ENCODE measurements at regions not wholly inside any gene's neighbourhood (a gene's known extent, or its start where the extent isn't known, plus 50 kb on each side); places are given as distances from the start of the nearest gene placed in this dataset.

DNA sequence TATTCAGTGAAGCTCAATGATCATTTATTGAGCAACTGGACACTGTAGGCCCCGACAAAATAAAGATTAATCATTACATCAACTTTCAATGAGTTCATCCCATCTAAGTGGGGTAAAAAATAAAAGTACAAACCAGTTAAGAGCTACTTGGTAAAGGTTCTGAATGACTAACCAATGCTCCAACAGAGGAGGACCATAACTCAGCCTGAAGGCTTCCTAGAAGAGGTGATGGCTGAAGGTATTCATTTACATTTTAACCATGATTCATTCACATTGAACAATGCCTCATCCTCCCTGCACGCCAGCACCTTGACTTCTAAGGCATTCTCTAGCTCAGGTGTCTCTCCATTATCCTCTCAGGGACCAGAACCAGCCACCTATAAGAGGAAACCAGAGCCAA, 201.4 kb downstream of the ZNF462 start:
- Histone ChIP-seq H3K27ac (ENCODE audit: insufficient read depth, low read length) (no peak overlapping the region), H2AFZ (ENCODE audit: low read length) (no peak overlapping the region), H3K4me1 (ENCODE audit: control insufficient read depth, extremely low read depth, insufficient read depth, low read length) (no peaks in the 10 kb centered on the region), H3K27me3 (ENCODE audit: control insufficient read depth, insufficient read depth, low read length) (no peaks in the 10 kb centered on the region), H3K4me3 (replicated peaks in 1 of 4; ENCODE audit: control extremely low read depth in 1 of 4, insufficient read depth in 1 of 4, low read depth in 3 of 4, low read length in 4 of 4) (no peak overlapping the region), H3K9me3 (ENCODE audit: control insufficient read depth, insufficient read depth, low read depth, low read length) (no peaks in the 10 kb centered on the region), H3K9ac (ENCODE audit: insufficient read depth, low read length) (no peak overlapping the region), H3K4me2 (ENCODE audit: extremely low read depth, insufficient read depth, low read length) (no peak overlapping the region), H4K20me1 (ENCODE audit: control insufficient read depth, extremely low read depth, insufficient read depth, low read length) (no peaks in the 10 kb centered on the region), H3K79me2 (ENCODE audit: control insufficient read depth, insufficient read depth, low read length) (no peaks in the 10 kb centered on the region), H3K36me3 (ENCODE audit: control insufficient read depth, insufficient read depth, low read length) (no peaks in the 10 kb centered on the region)
- TF ChIP-seq EZH2 (IDR thresholded peaks at IDR 0.05; ENCODE audit: low read length, missing control alignments) = no peak
- TF ChIP-seq, protein P1, sequence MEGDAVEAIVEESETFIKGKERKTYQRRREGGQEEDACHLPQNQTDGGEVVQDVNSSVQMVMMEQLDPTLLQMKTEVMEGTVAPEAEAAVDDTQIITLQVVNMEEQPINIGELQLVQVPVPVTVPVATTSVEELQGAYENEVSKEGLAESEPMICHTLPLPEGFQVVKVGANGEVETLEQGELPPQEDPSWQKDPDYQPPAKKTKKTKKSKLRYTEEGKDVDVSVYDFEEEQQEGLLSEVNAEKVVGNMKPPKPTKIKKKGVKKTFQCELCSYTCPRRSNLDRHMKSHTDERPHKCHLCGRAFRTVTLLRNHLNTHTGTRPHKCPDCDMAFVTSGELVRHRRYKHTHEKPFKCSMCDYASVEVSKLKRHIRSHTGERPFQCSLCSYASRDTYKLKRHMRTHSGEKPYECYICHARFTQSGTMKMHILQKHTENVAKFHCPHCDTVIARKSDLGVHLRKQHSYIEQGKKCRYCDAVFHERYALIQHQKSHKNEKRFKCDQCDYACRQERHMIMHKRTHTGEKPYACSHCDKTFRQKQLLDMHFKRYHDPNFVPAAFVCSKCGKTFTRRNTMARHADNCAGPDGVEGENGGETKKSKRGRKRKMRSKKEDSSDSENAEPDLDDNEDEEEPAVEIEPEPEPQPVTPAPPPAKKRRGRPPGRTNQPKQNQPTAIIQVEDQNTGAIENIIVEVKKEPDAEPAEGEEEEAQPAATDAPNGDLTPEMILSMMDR (conservative IDR thresholded peaks at IDR 0.05 in 1 of 2, IDR thresholded peaks at IDR 0.05 in 1 of 2; ENCODE audit: low read depth in 1 of 2, low read length in 2 of 2) = no peak
- DNase-seq (ENCODE audit: low read depth in 2 of 2) = no peak

DNA sequence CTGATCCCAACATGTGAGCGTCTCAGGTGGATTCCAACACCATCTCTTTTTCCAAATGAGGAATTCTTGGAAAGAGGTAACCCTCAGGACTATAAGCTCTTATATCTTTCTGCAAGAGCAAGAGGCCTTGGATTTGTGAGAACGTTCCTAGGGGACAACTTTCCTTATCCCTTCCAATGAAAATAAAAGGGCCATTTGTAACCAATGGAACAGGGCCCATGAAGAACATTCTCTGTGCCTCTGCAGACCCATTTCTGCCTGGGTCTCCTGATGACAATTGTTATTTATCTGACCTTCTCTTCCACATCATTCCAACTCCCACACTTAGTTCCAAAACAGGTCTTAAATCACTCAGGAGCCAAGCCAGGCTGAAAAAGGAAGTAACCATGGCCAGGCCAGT, 202.6 kb downstream of the ZNF462 start:
- TF ChIP-seq EZH2 (IDR thresholded peaks at IDR 0.05; ENCODE audit: low read length, missing control alignments) = no peak
- TF ChIP-seq, protein P1 (conservative IDR thresholded peaks at IDR 0.05 in 1 of 2, IDR thresholded peaks at IDR 0.05 in 1 of 2; ENCODE audit: low read depth in 1 of 2, low read length in 2 of 2) = no peak
- no peak for DNase-seq (ENCODE audit: low read depth in 2 of 2)
- no peaks in the 10 kb centered on the region for H4K20me1 ChIP-seq (ENCODE audit: control insufficient read depth, extremely low read depth, insufficient read depth, low read length)
- no peak overlapping the region for H2AFZ ChIP-seq (ENCODE audit: low read length)
- no peak overlapping the region for H3K4me3 ChIP-seq (replicated peaks in 1 of 4; ENCODE audit: control extremely low read depth in 1 of 4, insufficient read depth in 1 of 4, low read depth in 3 of 4, low read length in 4 of 4)
- no peak overlapping the region for H3K9ac ChIP-seq (ENCODE audit: insufficient read depth, low read length)
- no peaks in the 10 kb centered on the region for H3K9me3 ChIP-seq (ENCODE audit: control insufficient read depth, insufficient read depth, low read depth, low read length)
- H3K27ac ChIP-seq (ENCODE audit: insufficient read depth, low read length) = no peak overlapping the region
- H3K79me2 ChIP-seq (ENCODE audit: control insufficient read depth, insufficient read depth, low read length) = no peaks in the 10 kb centered on the region
- no peaks in the 10 kb centered on the region for H3K36me3 ChIP-seq (ENCODE audit: control insufficient read depth, insufficient read depth, low read length)
- H3K4me2 ChIP-seq (ENCODE audit: extremely low read depth, insufficient read depth, low read length) = no peak overlapping the region
- H3K4me1 ChIP-seq (ENCODE audit: control insufficient read depth, extremely low read depth, insufficient read depth, low read length) = no peaks in the 10 kb centered on the region
- H3K27me3 ChIP-seq (ENCODE audit: control insufficient read depth, insufficient read depth, low read length) = no peaks in the 10 kb centered on the region

DNA sequence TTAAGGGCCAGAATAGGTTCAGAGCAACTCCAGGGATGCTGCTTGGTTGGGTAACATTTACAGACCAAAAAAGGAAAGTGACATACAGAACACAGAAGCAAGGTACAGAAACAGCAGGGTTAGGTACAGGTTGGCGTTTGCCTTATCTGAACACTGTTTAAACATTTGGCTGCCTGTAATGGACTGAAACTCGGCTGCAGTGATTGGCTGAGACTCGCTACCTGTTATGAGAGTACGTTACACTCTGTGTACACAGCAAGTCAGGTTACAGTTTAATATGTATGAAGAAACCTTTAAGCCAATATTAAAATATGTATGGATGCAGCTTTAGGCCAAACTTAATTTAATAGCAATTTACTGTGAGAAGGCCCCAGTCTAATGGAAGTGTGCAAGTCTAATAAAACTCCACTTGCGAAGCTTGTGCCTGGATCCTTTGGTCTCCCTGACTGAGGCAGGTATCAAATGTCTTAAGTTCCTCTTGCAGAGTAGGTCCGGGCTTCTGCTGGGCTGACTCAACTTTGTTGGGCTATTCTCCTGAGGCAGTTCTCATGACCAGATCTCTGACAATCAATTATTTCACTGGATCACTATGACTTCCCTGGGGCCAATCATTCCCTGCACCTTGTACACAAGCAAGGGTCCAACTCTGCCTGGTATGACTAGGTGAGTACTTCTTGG, 204.9 kb downstream of the ZNF462 start:
- no peak for DNase-seq (ENCODE audit: low read depth in 2 of 2)
- Histone ChIP-seq H3K27me3 (ENCODE audit: control insufficient read depth, insufficient read depth, low read length) (no peaks in the 10 kb centered on the region), H3K4me3 (replicated peaks in 1 of 4; ENCODE audit: control extremely low read depth in 1 of 4, insufficient read depth in 1 of 4, low read depth in 3 of 4, low read length in 4 of 4) (no peak overlapping the region), H3K79me2 (ENCODE audit: control insufficient read depth, insufficient read depth, low read length) (no peaks in the 10 kb centered on the region), H3K4me2 (ENCODE audit: extremely low read depth, insufficient read depth, low read length) (no peak overlapping the region), H3K9me3 (ENCODE audit: control insufficient read depth, insufficient read depth, low read depth, low read length) (no peaks in the 10 kb centered on the region), H3K4me1 (ENCODE audit: control insufficient read depth, extremely low read depth, insufficient read depth, low read length) (no peaks in the 10 kb centered on the region), H3K9ac (ENCODE audit: insufficient read depth, low read length) (no peak overlapping the region), H3K36me3 (ENCODE audit: control insufficient read depth, insufficient read depth, low read length) (no peaks in the 10 kb centered on the region), H4K20me1 (ENCODE audit: control insufficient read depth, extremely low read depth, insufficient read depth, low read length) (no peaks in the 10 kb centered on the region), H3K27ac (ENCODE audit: insufficient read depth, low read length) (no peak overlapping the region), H2AFZ (ENCODE audit: low read length) (no peak overlapping the region)
- TF ChIP-seq, protein P1 (conservative IDR thresholded peaks at IDR 0.05 in 1 of 2, IDR thresholded peaks at IDR 0.05 in 1 of 2; ENCODE audit: low read depth in 1 of 2, low read length in 2 of 2) = no peak
- TF ChIP-seq EZH2 (IDR thresholded peaks at IDR 0.05; ENCODE audit: low read length, missing control alignments) = no peak
